SH-SY5Y (cell line): ENCODE measurements at regions not wholly inside any gene's neighbourhood (a gene's known extent, or its start where the extent isn't known, plus 50 kb on each side); places are given as distances from the start of the nearest gene placed in this dataset.

Source experiments
- GATA2 ChIP-seq: IDR thresholded peaks from 2 replicates; pipeline ENCODE4 v1.6.1; 2011; ENCODE audit warnings: mild to moderate bottlenecking, low read depth, low read length
- GATA3 ChIP-seq: IDR thresholded peaks from 2 replicates; pipeline ENCODE4 v1.6.1; 2011; ENCODE audit warnings: low read depth, mild to moderate bottlenecking, low read length, moderate library complexity

DNA sequence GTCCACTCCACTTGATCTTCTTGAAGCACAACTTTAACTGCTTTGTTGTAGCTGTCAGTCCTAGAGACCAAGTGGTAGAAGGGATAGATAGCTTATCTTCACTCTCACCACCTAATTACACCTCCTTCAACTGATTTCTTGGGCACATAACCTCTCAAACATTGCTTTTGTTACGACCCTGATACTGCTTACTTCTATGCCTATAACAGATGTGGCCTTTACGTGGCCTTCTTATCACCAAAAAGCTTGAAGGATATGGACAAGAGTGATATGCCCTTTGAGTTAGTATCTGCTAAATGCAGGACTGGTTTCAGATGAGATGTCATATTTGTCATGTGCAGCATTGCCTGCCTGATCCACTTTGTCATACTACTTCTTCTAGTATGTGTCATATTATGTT, 847.2 kb downstream of the TDRD15 start:
- no peak for TF ChIP-seq GATA2
- TF ChIP-seq GATA3, result no peak
